ENCODE measurements at regions not wholly inside any gene's neighbourhood (a gene's known extent, or its start where the extent isn't known, plus 50 kb on each side); places are given as distances from the start of the nearest gene placed in this dataset.
A peak's percentile ranks its signal among the peaks of the same experiment; 100 is the strongest.
"Not testable (repeated sequence)": the region's sequence is repeated elsewhere in the genome, so short reads cannot be mapped to it uniquely, and the experiment has no call there.

- no peak for TF ChIP-seq YY1 (IDR thresholded peaks at IDR 0.05; ENCODE audit: insufficient read depth, insufficient read length)
- TF ChIP-seq ZNF274 (IDR thresholded peaks at IDR 0.05; ENCODE audit: low read depth, low read length) = no peak
- no peak for TF ChIP-seq SUZ12 (IDR thresholded peaks at IDR 0.05; ENCODE audit: extremely low read depth, insufficient read depth, insufficient read length)
- H3K4me3 ChIP-seq (ENCODE audit: insufficient read length, low read depth) = no peak overlapping the region
- H3K27me3 ChIP-seq (ENCODE audit: insufficient read depth, insufficient read length) = no peaks in the 10 kb centered on the region
- no peaks in the 10 kb centered on the region for H3K9me3 ChIP-seq (ENCODE audit: insufficient read depth, low read length)
- no peak overlapping the region for H3K9ac ChIP-seq (ENCODE audit: insufficient read length, low read depth)
- H3K4me1 ChIP-seq (ENCODE audit: insufficient read depth, insufficient read length) = no peaks in the 10 kb centered on the region
- no peak for DNase-seq (ENCODE audit: low read depth, low spot score)
- H3K36me3 ChIP-seq (ENCODE audit: insufficient read depth, insufficient read length, low read length) = no peaks in the 10 kb centered on the region
These were observed 116.4 kb downstream of the EBLN2 start for GRCh38 chr3:73177827-73178226.

- no peaks in the 10 kb centered on the region for H3K27me3 ChIP-seq (ENCODE audit: insufficient read depth, insufficient read length)
- no peak overlapping the region for H3K4me3 ChIP-seq (ENCODE audit: insufficient read length, low read depth)
- H3K9me3 ChIP-seq (ENCODE audit: insufficient read depth, low read length) = no peaks in the 10 kb centered on the region
- no peak for DNase-seq (ENCODE audit: low read depth, low spot score)
- H3K36me3 ChIP-seq (ENCODE audit: insufficient read depth, insufficient read length, low read length) = no peaks in the 10 kb centered on the region
- H3K9ac ChIP-seq (ENCODE audit: insufficient read length, low read depth) = no peak overlapping the region
- TF ChIP-seq SUZ12 (IDR thresholded peaks at IDR 0.05; ENCODE audit: extremely low read depth, insufficient read depth, insufficient read length) (no peak), ZNF274 (IDR thresholded peaks at IDR 0.05; ENCODE audit: low read depth, low read length) (no peak), YY1 (IDR thresholded peaks at IDR 0.05; ENCODE audit: insufficient read depth, insufficient read length) (no peak)
- H3K4me1 ChIP-seq (ENCODE audit: insufficient read depth, insufficient read length) = no peaks in the 10 kb centered on the region
These were observed 118.1 kb downstream of the EBLN2 start for GRCh38 chr3:73179601-73180000.

- TF ChIP-seq YY1 (IDR thresholded peaks at IDR 0.05; ENCODE audit: insufficient read depth, insufficient read length) (no peak), ZNF274 (IDR thresholded peaks at IDR 0.05; ENCODE audit: low read depth, low read length) (no peak), SUZ12 (IDR thresholded peaks at IDR 0.05; ENCODE audit: extremely low read depth, insufficient read depth, insufficient read length) (no peak)
- DNase-seq (ENCODE audit: low read depth, low spot score) = no peak
These were observed 125.3 kb downstream of the EBLN2 start for GRCh38 chr3:73186741-73187140.

GRCh38 chr3:73187328-73187727 lies 125.9 kb downstream of the EBLN2 start:
- TF ChIP-seq SUZ12 (IDR thresholded peaks at IDR 0.05; ENCODE audit: extremely low read depth, insufficient read depth, insufficient read length) = no peak
- no peak for TF ChIP-seq YY1 (IDR thresholded peaks at IDR 0.05; ENCODE audit: insufficient read depth, insufficient read length)
- TF ChIP-seq ZNF274 (IDR thresholded peaks at IDR 0.05; ENCODE audit: low read depth, low read length) = no peak
- Histone ChIP-seq H3K27me3 (ENCODE audit: insufficient read depth, insufficient read length) (no peaks in the 10 kb centered on the region), H3K9ac (ENCODE audit: insufficient read length, low read depth) (no peak overlapping the region), H3K36me3 (ENCODE audit: insufficient read depth, insufficient read length, low read length) (no peaks in the 10 kb centered on the region), H3K9me3 (ENCODE audit: insufficient read depth, low read length) (no peaks in the 10 kb centered on the region), H3K4me3 (ENCODE audit: insufficient read length, low read depth) (no peak overlapping the region), H3K4me1 (ENCODE audit: insufficient read depth, insufficient read length) (no peaks in the 10 kb centered on the region)
- DNase-seq (ENCODE audit: low read depth, low spot score) = no peak

More at GRCh38 chr3:73186741-73187140, 125.3 kb downstream of the EBLN2 start:
- no peaks in the 10 kb centered on the region for H3K4me1 ChIP-seq (ENCODE audit: insufficient read depth, insufficient read length)
- no peaks in the 10 kb centered on the region for H3K9me3 ChIP-seq (ENCODE audit: insufficient read depth, low read length)
- H3K27me3 ChIP-seq (ENCODE audit: insufficient read depth, insufficient read length) = no peaks in the 10 kb centered on the region
- H3K36me3 ChIP-seq (ENCODE audit: insufficient read depth, insufficient read length, low read length) = no peaks in the 10 kb centered on the region
- no peak overlapping the region for H3K9ac ChIP-seq (ENCODE audit: insufficient read length, low read depth)
- no peak overlapping the region for H3K4me3 ChIP-seq (ENCODE audit: insufficient read length, low read depth)

- DNase-seq (ENCODE audit: low read depth, low spot score) = no peak
These were observed 127.2 kb downstream of the EBLN2 start for GRCh38 chr3:73188707-73189106.

GRCh38 chr3:73192036-73192738 lies 130.7 kb downstream of the EBLN2 start:
- Histone ChIP-seq H3K9me3 (ENCODE audit: insufficient read depth, low read length) (no peaks in the 10 kb centered on the region), H3K36me3 (ENCODE audit: insufficient read depth, insufficient read length, low read length) (no peaks in the 10 kb centered on the region), H3K9ac (ENCODE audit: insufficient read length, low read depth) (no peak overlapping the region), H3K4me1 (ENCODE audit: insufficient read depth, insufficient read length) (no peaks in the 10 kb centered on the region), H3K27me3 (ENCODE audit: insufficient read depth, insufficient read length) (no peaks in the 10 kb centered on the region), H3K4me3 (ENCODE audit: insufficient read length, low read depth) (no peak overlapping the region)
- peak; percentile 75 for DNase-seq (ENCODE audit: low read depth, low spot score)
- TF ChIP-seq ZNF274 (IDR thresholded peaks at IDR 0.05; ENCODE audit: low read depth, low read length) (no peak), SUZ12 (IDR thresholded peaks at IDR 0.05; ENCODE audit: extremely low read depth, insufficient read depth, insufficient read length) (no peak), YY1 (IDR thresholded peaks at IDR 0.05; ENCODE audit: insufficient read depth, insufficient read length) (no peak)

More at GRCh38 chr3:73188707-73189106, 127.2 kb downstream of the EBLN2 start:
- no peaks in the 10 kb centered on the region for H3K27me3 ChIP-seq (ENCODE audit: insufficient read depth, insufficient read length)
- no peaks in the 10 kb centered on the region for H3K9me3 ChIP-seq (ENCODE audit: insufficient read depth, low read length)
- no peaks in the 10 kb centered on the region for H3K36me3 ChIP-seq (ENCODE audit: insufficient read depth, insufficient read length, low read length)
- H3K4me3 ChIP-seq (ENCODE audit: insufficient read length, low read depth) = no peak overlapping the region
- H3K4me1 ChIP-seq (ENCODE audit: insufficient read depth, insufficient read length) = no peaks in the 10 kb centered on the region
- TF ChIP-seq ZNF274 (IDR thresholded peaks at IDR 0.05; ENCODE audit: low read depth, low read length) = no peak
- no peak for TF ChIP-seq YY1 (IDR thresholded peaks at IDR 0.05; ENCODE audit: insufficient read depth, insufficient read length)
- TF ChIP-seq SUZ12 (IDR thresholded peaks at IDR 0.05; ENCODE audit: extremely low read depth, insufficient read depth, insufficient read length) = no peak
- no peak overlapping the region for H3K9ac ChIP-seq (ENCODE audit: insufficient read length, low read depth)

- H3K4me1 ChIP-seq (ENCODE audit: insufficient read depth, insufficient read length); H3K9me3 ChIP-seq (ENCODE audit: insufficient read depth, low read length); H3K9ac ChIP-seq (ENCODE audit: insufficient read length, low read depth); H3K36me3 ChIP-seq (ENCODE audit: insufficient read depth, insufficient read length, low read length); H3K4me3 ChIP-seq (ENCODE audit: insufficient read length, low read depth); DNase-seq (ENCODE audit: low read depth, low spot score); H3K27me3 ChIP-seq (ENCODE audit: insufficient read depth, insufficient read length): not testable (repeated sequence)
These were observed 132.5 kb downstream of the EBLN2 start for GRCh38 chr3:73193943-73194342.
